H1 (cell line): ENCODE measurements at regions not wholly inside any gene's neighbourhood (a gene's known extent, or its start where the extent isn't known, plus 50 kb on each side); places are given as distances from the start of the nearest gene placed in this dataset.

Experiments used
- CTCF ChIA-PET: fragments of 300-600 bp; sonication (Branson Sonifier 250); formaldehyde crosslinking; loops from one replicate; lab custom pipeline; 2021; ENCODE audit not compliant: partially characterized antibody; lab: Charles Lee
- POLR2A ChIA-PET: fragments of 300-600 bp; sonication (Branson Sonifier 250); formaldehyde crosslinking; loops from one replicate; lab custom pipeline; 2021; ENCODE audit warnings: inconsistent platforms; ENCODE audit not compliant: partially characterized antibody; lab: Charles Lee
- DNase-seq, 2 experiments: peaks; one replicate each; pipeline versions ENCODE4 v3.0.0 to v3.0.0-alpha.2; 2010 to 2022; ENCODE audit warnings: low spot score in 2 of 2, low read depth in 1 of 2, mixed read lengths in 1 of 2
- FAIRE-seq: peaks from 2 replicates; lab custom pipeline; 2011; peaks lifted over from hg19 to GRCh38; lab: Jason Lieb, UNC
- H2AFZ ChIP-seq: 2 replicates; pipeline ENCODE4 v1.8.1; 2012; ENCODE audit warnings: low read length, inconsistent platforms
- H2AK5ac ChIP-seq: 2 replicates; pipeline ENCODE4 v1.6.1; 2013; ENCODE audit warnings: low read depth, low read length
- H2BK120ac ChIP-seq: replicated peaks from 2 replicates; pipeline ENCODE3; 2013; ENCODE audit warnings: low read depth, low read length, inconsistent platforms
- H2BK12ac ChIP-seq: 2 replicates; pipeline ENCODE4 v1.6.1; 2013; ENCODE audit warnings: low read depth, low read length
- H2BK15ac ChIP-seq: 2 replicates; pipeline ENCODE4 v1.6.1; 2013; ENCODE audit warnings: low read length
- H2BK20ac ChIP-seq: 2 replicates; pipeline ENCODE4 v1.6.1; 2013; ENCODE audit warnings: low read length
- H2BK5ac ChIP-seq: 2 replicates; pipeline ENCODE4 v1.6.1; 2013; ENCODE audit warnings: low read depth, low read length
- H3K14ac ChIP-seq: 2 replicates; pipeline ENCODE4 v1.6.1; 2013; ENCODE audit warnings: inconsistent platforms; ENCODE audit not compliant: insufficient read length
- H3K18ac ChIP-seq: 2 replicates; pipeline ENCODE4 v1.6.1; 2013; ENCODE audit warnings: low read length; ENCODE audit errors: extremely low read depth
- H3K23ac ChIP-seq: 2 replicates; pipeline ENCODE4 v1.6.1; 2013; ENCODE audit warnings: inconsistent platforms; ENCODE audit not compliant: insufficient read length
- H3K23me2 ChIP-seq: 2 replicates; pipeline ENCODE4 v1.6.1; 2013; ENCODE audit warnings: low read depth, low read length
- H3K27ac ChIP-seq: 2 replicates; pipeline ENCODE4 v1.6.1; 2011; ENCODE audit warnings: low read depth, low read length, inconsistent platforms
- H3K27me3 ChIP-seq, 4 experiments: replicated peaks in 1 of 4; 1 replicate in 1 of 4; 2 replicates in 3 of 4; pipeline versions ENCODE4 v1.6.1 to v1.8.1; 2011 to 2013; ENCODE audit warnings: low read length in 3 of 4, mild to moderate bottlenecking in 3 of 4, inconsistent platforms in 2 of 4, mixed read lengths in 2 of 4, moderate library complexity in 1 of 4; ENCODE audit not compliant: control insufficient read depth in 3 of 4, insufficient read depth in 3 of 4; ENCODE audit errors: extremely low read depth in 1 of 4
- H3K36me3 ChIP-seq, 4 experiments: 2 replicates each; pipeline versions ENCODE4 v1.6.1 to v1.8.1; 2011 to 2013; ENCODE audit warnings: mild to moderate bottlenecking in 4 of 4, low read length in 3 of 4, moderate library complexity in 2 of 4, control low read depth in 1 of 4, inconsistent platforms in 1 of 4; ENCODE audit not compliant: insufficient read depth in 4 of 4, control insufficient read depth in 2 of 4
- H3K4ac ChIP-seq: replicated peaks from 2 replicates; pipeline ENCODE3; 2013; ENCODE audit warnings: low read length, low read depth, mixed read lengths, inconsistent platforms; ENCODE audit not compliant: insufficient read length
- H3K4me1 ChIP-seq, 4 experiments: replicated peaks in 1 of 4; 1 replicate in 1 of 4; 2 replicates in 3 of 4; pipeline versions ENCODE4 v1.6.1 to v1.8.1; 2011 to 2013; ENCODE audit warnings: low read length in 3 of 4, inconsistent platforms in 2 of 4, mixed read lengths in 1 of 4; ENCODE audit not compliant: insufficient read depth in 4 of 4, control insufficient read depth in 3 of 4
- H3K4me2 ChIP-seq, 2 experiments: 2 replicates each; pipeline versions ENCODE4 v1.6.1 to v1.8.1; 2011 to 2013; ENCODE audit warnings: low read depth in 2 of 2, low read length in 2 of 2, control low read depth in 1 of 2, inconsistent platforms in 1 of 2, mild to moderate bottlenecking in 1 of 2; ENCODE audit not compliant: insufficient read depth in 1 of 2
- H3K4me3 ChIP-seq, 4 experiments: fragments of 200-600, 300-600 bp in 1 of 4; sonication (generic), shearing (Covaris generic), sonication (Bioruptor Twin) in 1 of 4; 2 replicates each; pipeline versions ENCODE4 v1.5.1 to v1.8.1; 2011 to 2016; ENCODE audit warnings: low read length in 4 of 4, low read depth in 3 of 4, control low read depth in 2 of 4, inconsistent platforms in 2 of 4, mild to moderate bottlenecking in 2 of 4, mixed read lengths in 1 of 4, moderate library complexity in 1 of 4; ENCODE audit not compliant: insufficient read depth in 2 of 4; ENCODE audit errors: extremely low read depth in 1 of 4
- H3K56ac ChIP-seq: replicated peaks from 2 replicates; pipeline ENCODE3; 2013; ENCODE audit warnings: low read depth, mild to moderate bottlenecking, mixed read lengths, low read length, inconsistent platforms; ENCODE audit not compliant: insufficient read length
- H3K79me1 ChIP-seq: 2 replicates; pipeline ENCODE4 v1.6.1; 2013; ENCODE audit warnings: low read depth, low read length, control low read depth
- H3K79me2 ChIP-seq, 2 experiments: 2 replicates each; pipeline versions ENCODE4 v1.6.1 to v1.8.1; 2012 to 2013; ENCODE audit warnings: low read length in 2 of 2, mild to moderate bottlenecking in 2 of 2, inconsistent platforms in 1 of 2; ENCODE audit not compliant: insufficient read depth in 2 of 2, control insufficient read depth in 1 of 2
- H3K9ac ChIP-seq, 4 experiments: replicated peaks in 1 of 4; 1 replicate in 1 of 4; 2 replicates in 3 of 4; pipeline versions ENCODE4 v1.6.1 to v1.8.1; 2011 to 2013; ENCODE audit warnings: low read depth in 3 of 4, low read length in 3 of 4, control low read depth in 2 of 4, mild to moderate bottlenecking in 2 of 4, moderate library complexity in 2 of 4, inconsistent platforms in 1 of 4; ENCODE audit errors: extremely low read depth in 1 of 4
- H3K9me3 ChIP-seq, 2 experiments: 2 replicates each; pipeline versions ENCODE4 v1.6.1 to v1.8.1; 2012 to 2013; ENCODE audit warnings: mild to moderate bottlenecking in 2 of 2, moderate library complexity in 2 of 2, control low read depth in 1 of 2, inconsistent platforms in 1 of 2, low read depth in 1 of 2, low read length in 1 of 2, mixed read lengths in 1 of 2; ENCODE audit not compliant: insufficient read depth in 2 of 2
- H4K20me1 ChIP-seq, 2 experiments: replicated peaks in 1 of 2; 2 replicates each; pipeline versions ENCODE3 to v1.8.1; 2011 to 2013; ENCODE audit warnings: inconsistent platforms in 2 of 2, low read length in 2 of 2, mild to moderate bottlenecking in 1 of 2; ENCODE audit not compliant: insufficient read depth in 2 of 2, control insufficient read depth in 1 of 2
- H4K5ac ChIP-seq: 2 replicates; pipeline ENCODE4 v1.6.1; 2013; ENCODE audit warnings: low read length, low read depth, mixed read lengths, inconsistent platforms; ENCODE audit not compliant: insufficient read length
- H4K8ac ChIP-seq: 2 replicates; pipeline ENCODE4 v1.8.0; 2013; ENCODE audit warnings: mild to moderate bottlenecking, moderate library complexity, low read length, inconsistent platforms; ENCODE audit not compliant: insufficient read depth; ENCODE audit errors: extremely low read depth
- H4K91ac ChIP-seq: replicated peaks from 2 replicates; pipeline ENCODE3; 2013; ENCODE audit warnings: low read length, mixed read lengths, inconsistent platforms; ENCODE audit not compliant: insufficient read length
- POLR2AphosphoS5 ChIP-seq: IDR thresholded peaks from 2 replicates; pipeline ENCODE4 v1.6.1; 2011; ENCODE audit warnings: low read depth, low read length
- TCF12 ChIP-seq: IDR thresholded peaks from 2 replicates; pipeline ENCODE4 v1.6.1; 2011; ENCODE audit warnings: low read depth, mild to moderate bottlenecking, low read length
- ZNF274 ChIP-seq: IDR thresholded peaks from 2 replicates; pipeline ENCODE4 v1.7.0; 2012; ENCODE audit warnings: low read length, borderline replicate concordance; ENCODE audit errors: extremely low read depth
- WGBS, 2 experiments: shearing (Covaris generic) in 1 of 2; methylation state at CpG; one replicate each; pipeline versions ENCODE4 v1.1.6 to v1.1.7; 2013 to 2015; ENCODE audit warnings: low lambda C conversion rate in 2 of 2, mixed read lengths in 2 of 2, inconsistent platforms in 1 of 2, low coverage in 1 of 2, missing lambda C conversion rate in 1 of 2; ENCODE audit not compliant: insufficient replicate concordance in 2 of 2, insufficient coverage in 1 of 2, insufficient read length in 1 of 2; ENCODE audit errors: extremely low coverage in 1 of 2, missing lambda C conversion rate in 1 of 2; 5-methylcytosine and 5-hydroxymethylcytosine counted together

DNA sequence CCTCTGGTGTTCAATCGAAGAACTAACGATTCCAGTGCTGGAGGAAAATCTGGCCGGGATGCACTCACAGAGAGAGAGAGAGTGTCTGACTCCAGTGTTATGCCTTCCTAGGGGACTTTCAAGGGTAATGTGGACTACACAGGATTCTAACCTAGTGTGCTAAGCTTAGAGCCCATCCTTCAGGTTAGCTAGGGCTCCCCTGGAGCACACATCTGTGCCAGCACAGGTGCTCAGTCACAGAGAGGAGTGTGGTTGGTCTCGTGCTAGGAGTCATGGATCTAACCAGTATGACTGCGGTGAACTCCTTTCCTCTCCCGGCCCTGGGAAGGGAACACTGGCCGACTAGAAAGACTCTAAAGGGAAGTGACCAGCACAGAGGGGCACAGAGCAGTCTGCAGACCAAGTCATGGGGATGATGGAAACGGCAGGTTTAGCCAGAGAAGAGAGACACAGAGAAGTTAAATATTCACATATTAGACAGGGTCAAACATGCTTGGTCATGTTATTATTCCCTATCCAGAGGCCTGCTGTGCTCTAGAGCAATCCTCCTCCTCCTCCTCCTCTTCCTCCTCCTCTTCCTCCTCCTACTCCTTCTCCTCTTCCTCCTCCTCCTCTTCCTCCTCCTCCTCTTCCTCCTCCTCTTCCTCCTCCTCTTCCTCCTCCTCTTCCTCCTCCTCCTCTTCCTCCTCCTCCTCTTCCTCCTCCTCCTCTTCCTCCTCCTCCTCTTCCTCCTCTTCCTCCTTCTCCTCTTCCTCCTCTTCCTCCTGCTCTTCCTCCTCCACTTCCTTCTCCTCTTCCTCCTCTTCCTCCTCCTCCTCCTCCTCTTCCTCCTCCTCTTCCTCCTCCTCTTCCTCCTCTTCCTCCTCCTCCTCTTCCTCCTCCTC is 280.3 kb downstream of the XXYLT1 start:
- Histone ChIP-seq H3K4me1 (no peaks in the 10 kb centered on the region), H3K27me3 (no peaks in the 10 kb centered on the region), H2BK12ac (no peak overlapping the region), H4K20me1 (no peaks in the 10 kb centered on the region), H2BK5ac (no peak overlapping the region), H3K36me3 (no peaks in the 10 kb centered on the region), H4K91ac (no peak overlapping the region), H3K27ac (no peak overlapping the region), H4K8ac (no peak overlapping the region), H3K9ac (no peak overlapping the region), H3K23ac (no peak overlapping the region), H3K79me1 (no peaks in the 10 kb centered on the region), H3K4me3 (no peak overlapping the region), H3K14ac (no peak overlapping the region), H2BK20ac (no peak overlapping the region), H2BK15ac (no peak overlapping the region), H3K4ac (no peak overlapping the region), H4K5ac (no peak overlapping the region), H2AFZ (no peak overlapping the region), H3K4me2 (no peak overlapping the region), H3K56ac (no peak overlapping the region), H3K23me2 (no peaks in the 10 kb centered on the region; the same call in 1 of the 2 replicates), H2BK120ac (no peak overlapping the region), H3K9me3 (no peaks in the 10 kb centered on the region), H2AK5ac (no peak overlapping the region), H3K18ac (no peak overlapping the region), H3K79me2 (no peaks in the 10 kb centered on the region)
- WGBS, 2 experiments, result 78% methylated on average over 8 of the region's 8 CpGs; no CpG with 5 or more reads in 1 of the 2 experiments
- FAIRE-seq, result no peak
- ChIA-PET POLR2A (no interaction called here), CTCF (interaction anchor here (0.7 kb wide), 1 partner anchor 16 kb away, joined by 3 read pairs; no protein-coding TSS in a partner anchor)
- TF ChIP-seq TCF12 (peak; percentile 81; the same call in 1 of the 2 replicates), ZNF274 (no peak), POLR2AphosphoS5 (peak; percentile 63)
- DNase-seq, result peak in 1 of 2 experiments; percentile 33
